SHP77 (cell line): ENCODE measurements at regions not wholly inside any gene's neighbourhood (a gene's known extent, or its start where the extent isn't known, plus 50 kb on each side); places are given as distances from the start of the nearest gene placed in this dataset.
"Not testable (repeated sequence)": the region's sequence is repeated elsewhere in the genome, so short reads cannot be mapped to it uniquely, and the experiment has no call there.

Source experiments
- DNase-seq, 2 experiments: peaks; one replicate each; lab custom pipeline; 2025; lab: John Stamatoyannopoulos, UW

DNA sequence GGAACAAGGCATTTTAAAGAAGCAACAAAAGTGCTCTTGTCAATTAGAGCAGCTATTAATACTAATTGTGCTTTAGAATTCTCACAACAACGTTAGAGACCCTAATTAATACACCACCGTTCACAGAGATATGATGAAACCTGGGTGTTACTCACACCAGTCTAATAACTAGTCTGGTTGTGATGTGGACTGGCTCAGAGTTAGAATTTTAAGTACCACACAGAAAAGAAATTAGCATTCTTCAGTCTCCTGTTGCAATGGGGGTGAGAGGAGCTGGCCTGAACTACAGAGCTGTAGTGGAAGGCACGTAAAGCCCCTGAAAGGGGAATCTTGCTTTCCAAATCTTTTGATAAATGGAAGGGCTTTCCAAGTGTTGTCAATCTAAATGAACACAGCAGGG is 240.8 kb upstream of the TOX3 start:
- DNase-seq = no peak

DNA sequence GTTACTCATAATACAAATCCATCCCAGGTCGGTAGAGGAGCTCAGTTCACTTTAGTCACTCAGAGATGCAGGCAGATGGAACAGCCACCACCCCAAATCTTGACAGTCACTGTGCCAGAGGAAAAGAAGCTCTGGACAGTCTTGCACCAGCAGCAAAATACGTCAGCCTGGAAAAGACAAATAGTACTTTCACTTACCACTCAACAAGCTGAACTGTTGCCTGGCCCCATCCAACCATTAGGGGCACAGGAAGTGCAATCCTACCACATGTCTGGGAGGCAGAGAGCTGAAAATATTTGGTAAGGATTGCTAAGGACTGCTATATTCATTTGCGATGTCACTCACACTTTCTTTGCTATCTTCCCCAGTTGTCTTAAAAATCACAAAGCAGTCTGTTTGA is 239.1 kb upstream of the TOX3 start:
- DNase-seq = no peak

GRCh38 chr16:52785653-52786052 is 238.7 kb upstream of the TOX3 start:
- no peak for DNase-seq

DNA sequence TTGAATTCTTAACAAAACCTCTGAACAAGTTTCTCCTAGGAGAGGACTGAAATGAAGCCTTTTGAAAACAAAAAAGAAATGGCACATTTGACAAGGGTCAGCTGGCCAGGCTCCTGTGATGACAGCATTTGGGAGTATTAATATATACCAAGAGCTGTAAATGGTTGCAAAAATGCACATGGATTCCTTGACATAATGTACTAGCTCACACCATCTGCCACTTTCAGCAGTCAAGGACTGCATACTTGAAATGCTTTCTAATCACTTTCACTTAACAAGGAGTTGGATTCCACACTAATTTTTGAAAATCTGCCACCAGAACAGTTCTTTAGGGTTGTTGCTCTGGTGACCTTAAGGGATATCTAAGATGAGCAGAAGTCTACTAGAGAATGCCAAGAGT is 236.7 kb upstream of the TOX3 start:
- no peak for DNase-seq

- DNase-seq = no peak
Observed at GRCh38 chr16:52781005-52781630, 234.2 kb upstream of the TOX3 start.

DNA sequence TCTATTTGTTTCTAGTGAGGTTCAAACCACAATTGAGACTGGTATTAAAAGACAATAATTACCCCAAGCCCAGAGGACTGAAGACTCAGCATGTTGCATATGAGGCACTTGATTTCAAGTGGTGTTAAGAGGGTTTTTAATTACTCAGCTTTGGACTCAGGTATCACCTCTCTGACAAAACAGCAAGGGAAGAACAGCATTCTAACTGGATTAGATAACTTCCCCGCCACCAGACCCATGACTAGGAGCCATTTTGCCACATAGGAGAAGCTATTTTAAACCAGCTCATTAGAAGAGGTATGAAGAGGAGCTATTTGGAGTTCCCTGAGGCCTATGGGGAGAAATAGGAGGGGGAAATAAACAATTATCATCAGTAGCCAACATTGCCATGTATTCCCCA is 226.1 kb upstream of the TOX3 start:
- no peak for DNase-seq

DNA sequence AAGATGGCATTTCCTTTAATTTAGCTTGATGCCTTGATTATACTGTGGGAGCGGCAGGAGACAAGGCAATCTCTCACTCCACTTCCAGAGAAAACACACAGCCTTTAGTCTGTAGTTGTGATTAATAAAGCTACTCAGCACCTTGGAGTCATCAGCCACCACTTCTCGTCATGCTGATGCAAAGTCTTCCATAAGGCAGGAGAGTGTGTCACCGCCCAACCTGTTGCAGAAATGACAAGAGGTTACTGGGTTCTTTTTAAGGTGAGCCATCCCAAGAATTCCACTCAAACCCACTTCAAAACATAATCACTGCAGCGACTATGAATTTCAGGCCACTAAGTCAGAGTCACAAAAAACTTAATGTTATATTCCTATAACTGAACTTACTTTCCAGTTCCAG is 223.9 kb upstream of the TOX3 start:
- no peak for DNase-seq

- DNase-seq = no peak
Observed at GRCh38 chr16:52758473-52758855, 211.5 kb upstream of the TOX3 start.

- no peak for DNase-seq
Observed at GRCh38 chr16:52757746-52758472, 211.0 kb upstream of the TOX3 start.

GRCh38 chr16:52756812-52757517 is 210.0 kb upstream of the TOX3 start:
- no peak for DNase-seq

DNA sequence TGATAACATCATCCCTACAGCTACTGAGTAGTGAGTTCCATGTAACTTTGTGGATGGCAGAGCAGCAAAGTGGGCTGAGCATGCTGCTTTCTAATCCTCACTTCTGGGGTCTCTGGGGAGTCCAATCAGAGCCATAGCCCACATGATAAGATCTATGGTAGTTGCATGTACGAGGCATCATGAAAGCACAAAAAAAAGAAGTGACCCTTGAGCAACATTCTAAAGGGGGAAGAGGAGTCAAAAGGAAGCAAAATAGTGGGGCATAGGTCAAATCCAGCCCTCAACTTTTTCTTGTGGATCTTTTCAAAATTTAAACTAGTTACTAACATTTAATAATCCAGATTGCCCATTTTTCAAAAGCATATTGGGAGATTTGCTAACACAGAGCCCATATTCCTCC is 208.5 kb upstream of the TOX3 start:
- no peak for DNase-seq

- no peak for DNase-seq
Observed at GRCh38 chr16:52751035-52751434, 204.1 kb upstream of the TOX3 start.

DNA sequence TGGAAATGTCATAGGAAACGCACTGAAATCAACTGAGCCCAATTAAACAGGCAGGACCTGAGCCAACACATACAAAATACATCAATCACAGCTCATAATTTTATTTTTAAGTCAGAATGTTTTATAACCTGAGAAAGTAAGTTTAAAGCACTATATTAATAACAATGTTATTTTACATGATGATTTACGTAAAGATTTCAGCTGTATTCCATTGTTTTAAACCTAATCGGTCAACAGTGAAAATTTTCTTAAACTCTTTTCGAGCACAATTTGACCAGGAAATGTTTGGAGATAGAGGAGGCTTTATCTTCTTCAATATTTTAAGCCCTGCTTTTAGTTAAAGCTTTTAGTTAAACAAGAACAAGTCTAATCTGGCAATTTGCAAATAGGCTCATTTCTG is 201.8 kb upstream of the TOX3 start:
- no peak for DNase-seq

GRCh38 chr16:52747088-52747595 is 200.2 kb upstream of the TOX3 start:
- DNase-seq = no peak

DNA sequence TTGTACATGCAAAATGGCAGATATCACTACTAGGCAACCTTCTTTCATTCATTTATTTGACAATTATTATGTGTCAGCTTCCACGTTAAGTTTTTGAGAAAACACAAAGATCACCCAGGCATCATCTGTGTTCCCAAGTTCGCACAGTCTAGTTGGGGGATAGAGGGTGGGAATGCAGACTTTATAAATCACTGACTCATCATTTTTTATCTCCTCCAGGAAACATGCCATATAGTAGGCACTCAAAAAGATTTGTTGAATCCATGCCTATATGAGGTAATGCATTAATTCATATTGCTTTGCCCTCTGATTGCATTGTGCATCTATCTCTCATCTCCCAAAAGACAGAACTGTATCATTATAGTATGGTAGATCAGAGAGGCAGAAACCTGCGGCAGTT is 196.8 kb upstream of the TOX3 start:
- DNase-seq = no peak

DNA sequence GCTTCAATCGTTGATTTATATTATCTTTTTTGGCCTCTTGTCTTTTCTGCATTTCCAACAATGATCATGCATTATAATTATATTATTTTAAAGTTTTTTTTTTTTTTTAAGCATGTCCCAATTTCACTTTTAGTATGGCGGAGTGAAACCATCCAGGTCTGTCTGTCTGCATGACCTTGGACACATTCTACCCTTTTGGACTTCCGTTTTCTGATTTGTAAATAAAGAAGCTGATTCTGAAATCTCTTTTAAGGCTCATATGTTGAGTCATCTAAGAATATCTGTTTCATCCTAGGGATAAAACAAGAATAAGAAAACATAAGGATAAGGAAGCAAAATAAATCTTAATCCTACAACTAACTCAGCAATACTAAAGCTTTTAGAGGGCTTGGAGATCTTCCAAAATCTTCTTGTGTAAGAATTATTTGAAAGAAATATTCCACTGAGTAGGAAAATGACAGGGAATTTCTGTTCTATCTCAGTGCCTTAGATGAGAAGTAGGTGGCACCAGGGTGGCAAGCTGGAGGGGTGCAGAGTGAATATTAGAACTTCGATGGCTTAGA is 195.7 kb upstream of the TOX3 start:
- DNase-seq = no peak

DNA sequence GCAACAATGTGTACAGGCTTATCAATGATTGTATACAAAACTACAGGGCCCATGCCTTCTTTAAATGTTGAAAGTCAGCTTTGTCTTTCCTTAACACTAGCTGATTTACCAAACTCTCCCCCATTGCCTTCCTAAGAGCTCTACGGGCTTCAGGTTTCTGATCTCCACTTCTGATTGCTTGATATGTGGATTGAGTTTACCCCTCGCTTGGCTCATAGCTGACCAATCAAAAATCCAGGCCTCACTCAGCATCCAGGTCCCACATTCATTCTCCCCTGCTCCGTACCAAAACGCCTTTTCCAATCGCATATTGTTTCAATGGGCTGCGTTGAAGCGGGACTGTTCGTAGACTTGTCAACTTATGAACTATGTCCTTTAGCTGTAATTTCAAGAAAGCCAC is 195.1 kb upstream of the TOX3 start:
- no peak for DNase-seq

- DNase-seq = no peak
Observed at GRCh38 chr16:52741351-52741750, 194.4 kb upstream of the TOX3 start.

GRCh38 chr16:52740766-52741165 is 193.8 kb upstream of the TOX3 start:
- DNase-seq = no peak

DNA sequence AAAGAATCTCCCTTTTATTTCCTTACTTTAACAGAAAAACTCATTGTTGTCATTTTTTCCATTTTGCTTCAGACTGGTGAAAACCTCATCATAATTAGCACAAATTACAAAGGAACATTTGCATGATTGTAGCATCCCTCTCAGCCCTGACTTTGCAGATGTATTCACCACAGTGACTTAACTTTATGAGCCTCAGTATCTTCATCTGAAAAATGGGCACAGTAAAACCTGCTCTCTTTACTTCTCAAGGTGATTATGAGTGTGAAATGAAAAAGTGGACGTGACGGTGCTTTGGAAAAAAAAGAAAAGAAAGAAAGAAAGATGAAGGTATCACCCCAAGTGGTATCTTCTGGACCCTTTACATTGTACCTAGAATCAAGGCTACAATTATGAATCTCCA is 193.4 kb upstream of the TOX3 start:
- DNase-seq = no peak

DNA sequence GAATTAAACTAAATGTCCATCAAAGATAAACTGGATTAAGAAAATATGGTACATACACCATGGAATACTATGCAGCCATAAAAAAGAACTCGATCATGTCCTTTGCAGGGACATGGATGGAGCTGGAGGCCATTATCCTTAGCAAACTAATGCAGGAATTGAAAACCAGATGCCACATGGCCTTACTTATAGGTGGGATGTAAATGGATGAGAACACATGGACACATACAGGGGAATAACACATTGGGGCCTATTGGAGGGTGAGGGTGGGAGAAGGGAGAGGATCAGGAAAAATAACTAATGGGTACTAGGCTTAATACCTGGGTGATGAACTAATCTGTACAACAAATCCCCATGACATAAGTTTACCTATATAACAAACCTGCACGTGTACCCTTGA is 192.0 kb upstream of the TOX3 start:
- DNase-seq = not testable (repeated sequence)

- DNase-seq = no peak
Observed at GRCh38 chr16:52731219-52731875, 184.4 kb upstream of the TOX3 start.
